RWPE2 (cell line): ENCODE measurements at regions not wholly inside any gene's neighbourhood (a gene's known extent, or its start where the extent isn't known, plus 50 kb on each side); places are given as distances from the start of the nearest gene placed in this dataset.

Experiments used
- ATAC-seq: fragments of 200-7000 bp; cut with Tn5 transposase; 3 replicates; pipeline ENCODE4 v1.9.1; 2021; ENCODE audit warnings: low read depth
- DNase-seq: peaks from one replicate; pipeline ENCODE4 v3.0.0-alpha.2; 2020; ENCODE audit warnings: low spot score
- H3K27ac ChIP-seq: fragments of 450-650 bp; 2 replicates; pipeline ENCODE4 v1.5.1; 2017; ENCODE audit warnings: mild to moderate bottlenecking; ENCODE audit not compliant: poor library complexity, severe bottlenecking
- H3K27me3 ChIP-seq: fragments of 250-450 bp; sonication (Bioruptor Pico); 2 replicates; pipeline ENCODE4 v1.5.1; 2021; ENCODE audit warnings: mild to moderate bottlenecking, moderate library complexity; ENCODE audit not compliant: insufficient read depth, poor library complexity, severe bottlenecking
- H3K36me3 ChIP-seq: fragments of 250-450 bp; sonication (Bioruptor Pico); 2 replicates; pipeline ENCODE4 v1.5.1; 2020; ENCODE audit warnings: low read depth, mild to moderate bottlenecking, moderate library complexity
- H3K4me1 ChIP-seq: fragments of 250-450 bp; sonication (Bioruptor Pico); 2 replicates; pipeline ENCODE4 v1.5.1; 2021; ENCODE audit warnings: mild to moderate bottlenecking, moderate library complexity; ENCODE audit not compliant: insufficient read depth, poor library complexity, severe bottlenecking
- H3K4me3 ChIP-seq: fragments of 250-450 bp; sonication (Bioruptor Pico); 2 replicates; pipeline ENCODE4 v1.5.1; 2021; ENCODE audit warnings: mild to moderate bottlenecking, moderate library complexity; ENCODE audit not compliant: severe bottlenecking
- H3K9me3 ChIP-seq: fragments of 250-450 bp; sonication (Bioruptor Pico); 2 replicates; pipeline ENCODE4 v1.5.1; 2021; ENCODE audit warnings: mild to moderate bottlenecking, moderate library complexity; ENCODE audit not compliant: severe bottlenecking
- CTCF ChIP-seq: fragments of 450-650 bp; IDR thresholded peaks from one replicate; pipeline ENCODE4 v1.5.1; 2017; ENCODE audit warnings: mild to moderate bottlenecking, moderate library complexity; ENCODE audit not compliant: poor library complexity, severe bottlenecking

DNA sequence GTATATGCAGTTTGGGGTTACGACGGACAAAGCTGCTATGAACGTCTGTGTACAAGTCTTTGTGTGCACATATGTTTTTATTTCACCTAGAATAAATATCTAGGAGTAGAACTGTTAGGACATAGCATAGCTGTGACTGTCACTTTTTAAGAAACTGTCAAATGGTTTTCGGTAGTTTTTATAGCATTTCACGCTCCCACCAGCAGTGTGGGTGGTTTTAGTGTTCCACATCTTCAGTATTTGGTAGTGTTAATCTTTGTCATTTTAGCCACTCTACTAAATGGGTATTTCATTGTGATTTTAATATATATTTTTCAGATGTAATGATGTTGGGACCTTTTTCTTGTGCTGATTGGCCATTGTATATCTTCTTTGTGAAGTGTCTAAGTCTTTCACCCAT is 109.1 kb upstream of the BCAT1 start:
- no peak overlapping the region for H3K27ac ChIP-seq
- peaks cover 28% of the 10 kb centered on the region for H3K4me1 ChIP-seq

DNA sequence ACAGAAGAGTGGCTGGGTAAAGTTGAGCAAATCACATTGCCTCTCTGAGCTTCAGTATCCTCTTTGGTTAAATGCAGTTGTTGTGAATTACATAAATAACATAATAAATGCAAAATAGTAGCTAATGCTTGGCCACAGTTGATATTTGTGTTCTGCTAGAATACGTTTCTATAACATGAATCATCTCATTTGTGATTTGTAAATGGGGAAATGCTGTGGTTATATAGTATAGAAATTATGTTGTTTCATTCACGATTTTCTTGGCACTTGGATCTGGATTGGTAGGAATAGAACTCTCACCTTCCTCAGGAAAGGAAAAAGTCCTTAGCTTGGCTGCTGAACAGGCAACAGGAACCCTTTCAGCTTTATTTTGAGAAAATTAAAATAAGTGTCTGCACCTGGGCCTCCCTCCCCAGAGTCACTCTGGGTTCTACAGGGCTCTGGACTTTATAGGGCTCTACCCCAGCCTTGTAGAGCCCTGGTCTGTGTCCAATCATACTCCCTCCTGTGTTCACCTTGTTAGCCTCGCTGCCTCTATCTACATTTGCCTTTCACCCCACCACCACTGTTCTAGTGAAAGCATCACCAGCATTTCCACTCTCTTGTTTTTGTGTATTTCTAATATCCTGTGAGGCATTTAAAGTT is 107.7 kb upstream of the BCAT1 start:
- ATAC-seq = peak; percentile 51; the same call in 1 of the 3 replicates
- H3K9me3 ChIP-seq = no peaks in the 10 kb centered on the region

More for the DNA sequence above, 109.1 kb upstream of the BCAT1 start:
- no peak for TF ChIP-seq CTCF
- ATAC-seq (no peak), DNase-seq (no peak)
- no peak overlapping the region for H3K4me3 ChIP-seq
- H3K36me3 ChIP-seq = no peaks in the 10 kb centered on the region
- no peaks in the 10 kb centered on the region for H3K27me3 ChIP-seq
- H3K9me3 ChIP-seq = no peaks in the 10 kb centered on the region

DNA sequence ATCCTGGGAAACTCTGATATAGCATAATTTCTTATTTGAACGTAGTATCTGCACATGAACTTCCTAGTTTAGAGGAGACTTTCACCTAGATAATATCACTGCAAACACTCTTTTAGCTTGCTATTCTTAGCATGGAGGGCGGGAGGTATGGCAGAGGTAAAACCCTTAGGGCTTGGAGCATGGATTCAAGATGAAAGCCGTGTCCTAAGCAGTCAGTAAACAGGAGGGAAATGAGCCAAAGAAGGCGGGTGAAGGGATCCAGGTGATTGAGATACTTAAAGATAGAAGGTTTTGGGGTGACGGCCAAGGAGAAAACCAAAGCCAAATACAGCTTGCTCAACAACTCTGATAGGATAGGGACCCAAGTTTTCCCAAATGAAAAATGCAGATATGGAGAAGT is 107.1 kb upstream of the BCAT1 start:
- Histone ChIP-seq H3K4me1 (peaks cover 28% of the 10 kb centered on the region), H3K4me3 (no peak overlapping the region), H3K27ac (peak overlapping the region; percentile 79), H3K27me3 (no peaks in the 10 kb centered on the region), H3K36me3 (no peaks in the 10 kb centered on the region), H3K9me3 (no peaks in the 10 kb centered on the region)
- no peak for TF ChIP-seq CTCF
- DNase-seq (no peak), ATAC-seq (no peak)

More for the DNA sequence above, 107.7 kb upstream of the BCAT1 start:
- Histone ChIP-seq H3K4me1 (peaks cover 28% of the 10 kb centered on the region), H3K27ac (peak overlapping the region; percentile 79), H3K4me3 (no peak overlapping the region), H3K36me3 (no peaks in the 10 kb centered on the region), H3K27me3 (no peaks in the 10 kb centered on the region)
- no peak for TF ChIP-seq CTCF
- DNase-seq = no peak

GRCh38 chr12:25054783-25055144 is 105.9 kb upstream of the BCAT1 start:
- Histone ChIP-seq H3K27ac (peak overlapping the region; percentile 79), H3K4me1 (peaks cover 28% of the 10 kb centered on the region), H3K36me3 (no peaks in the 10 kb centered on the region), H3K27me3 (no peaks in the 10 kb centered on the region), H3K9me3 (no peaks in the 10 kb centered on the region), H3K4me3 (no peak overlapping the region)
- DNase-seq (no peak), ATAC-seq (peak; percentile 64; the same call in 2 of the 3 replicates)
- no peak for TF ChIP-seq CTCF

DNA sequence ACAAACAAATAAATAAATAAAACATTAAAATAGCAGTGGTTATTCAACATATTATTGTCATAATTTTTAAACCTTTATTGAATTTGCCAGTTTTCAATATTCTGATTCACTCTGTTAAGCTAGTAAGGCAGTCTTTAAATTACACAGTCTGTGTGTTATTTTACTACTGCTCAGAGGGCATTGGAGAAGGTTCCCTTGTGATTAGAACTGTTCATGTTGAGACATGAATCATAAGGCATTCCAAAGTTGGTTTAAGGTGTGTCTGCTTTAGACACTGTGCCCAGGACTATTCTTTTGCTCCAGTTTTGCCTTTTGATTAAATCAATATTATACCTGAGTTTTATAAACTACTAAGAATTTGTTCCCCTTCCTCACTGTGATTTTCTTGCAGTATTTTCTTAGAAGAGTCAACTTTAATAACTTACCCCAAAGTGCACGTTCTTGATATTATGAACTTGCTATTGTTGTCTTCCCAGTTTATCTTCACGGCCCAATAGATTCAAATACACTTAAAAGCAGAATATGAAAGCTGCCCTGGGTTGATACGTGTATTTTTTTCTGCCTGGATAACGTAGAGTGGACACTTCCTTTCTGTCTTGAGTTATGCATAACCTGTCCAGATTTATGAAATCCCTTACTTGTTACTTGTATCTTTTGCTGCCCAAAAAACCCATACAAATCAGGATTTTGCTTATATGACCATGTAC is 105.3 kb upstream of the BCAT1 start:
- H3K27me3 ChIP-seq = no peaks in the 10 kb centered on the region
- peaks cover 28% of the 10 kb centered on the region for H3K4me1 ChIP-seq
- H3K9me3 ChIP-seq = no peaks in the 10 kb centered on the region
- H3K4me3 ChIP-seq = no peak overlapping the region
- H3K27ac ChIP-seq = peak overlapping the region; percentile 79
- ATAC-seq (peak; percentile 93), DNase-seq (no peak)
- TF ChIP-seq CTCF = no peak
- no peaks in the 10 kb centered on the region for H3K36me3 ChIP-seq
